NCI-H2227 (cell line): ENCODE measurements at regions not wholly inside any gene's neighbourhood (a gene's known extent, or its start where the extent isn't known, plus 50 kb on each side); places are given as distances from the start of the nearest gene placed in this dataset.

Experiments used
- DNase-seq: peaks from one replicate; lab custom pipeline; 2025; ENCODE audit not compliant: unreplicated experiment; lab: John Stamatoyannopoulos, UW

DNA sequence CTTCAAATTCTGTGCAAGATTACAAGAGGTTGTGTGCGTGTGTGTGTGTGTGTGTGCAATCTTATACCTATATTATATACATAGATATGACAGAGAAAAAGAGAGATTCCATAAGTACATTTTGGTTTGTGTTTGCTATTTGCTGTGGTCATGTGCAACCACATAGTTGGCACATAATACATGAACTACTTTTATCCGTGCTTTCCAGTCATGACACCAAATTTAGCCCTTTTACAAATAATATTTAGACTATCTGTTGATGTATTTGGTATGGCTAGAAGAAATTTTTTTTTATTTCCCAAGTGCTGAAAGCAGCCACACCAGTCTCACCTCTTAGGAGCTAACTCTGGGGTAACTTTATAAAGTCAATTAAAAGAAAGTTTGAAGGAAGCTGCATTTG is 63.5 kb upstream of the EGFR start:
- no peak for DNase-seq

GRCh38 chr7:54955696-54956420 is 63.0 kb upstream of the EGFR start:
- no peak for DNase-seq

DNA sequence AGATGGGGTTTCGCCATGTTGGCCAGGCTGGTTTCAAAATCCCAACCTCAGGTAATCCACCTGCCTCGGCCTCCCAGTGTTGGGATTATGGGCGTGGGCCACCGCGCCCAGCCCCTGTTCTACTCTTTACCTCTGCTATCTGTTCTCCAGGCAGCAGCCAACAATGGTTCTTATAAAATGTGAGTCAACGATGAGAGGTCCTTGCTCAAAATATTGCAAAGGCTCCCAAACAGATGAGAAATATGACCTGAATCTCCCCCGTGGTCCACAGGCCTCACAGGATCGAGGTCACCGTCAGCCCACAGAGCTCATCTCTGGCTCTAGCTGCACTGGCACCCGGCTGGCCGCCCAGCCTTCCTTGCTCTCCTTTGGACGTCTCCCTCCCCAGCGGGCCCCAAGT is 62.0 kb upstream of the EGFR start:
- DNase-seq, result no peak

- no peak for DNase-seq
Measured at GRCh38 chr7:54960517-54960916, 58.3 kb upstream of the EGFR start.

- DNase-seq, result no peak
Measured at GRCh38 chr7:54961391-54961790, 57.4 kb upstream of the EGFR start.

DNA sequence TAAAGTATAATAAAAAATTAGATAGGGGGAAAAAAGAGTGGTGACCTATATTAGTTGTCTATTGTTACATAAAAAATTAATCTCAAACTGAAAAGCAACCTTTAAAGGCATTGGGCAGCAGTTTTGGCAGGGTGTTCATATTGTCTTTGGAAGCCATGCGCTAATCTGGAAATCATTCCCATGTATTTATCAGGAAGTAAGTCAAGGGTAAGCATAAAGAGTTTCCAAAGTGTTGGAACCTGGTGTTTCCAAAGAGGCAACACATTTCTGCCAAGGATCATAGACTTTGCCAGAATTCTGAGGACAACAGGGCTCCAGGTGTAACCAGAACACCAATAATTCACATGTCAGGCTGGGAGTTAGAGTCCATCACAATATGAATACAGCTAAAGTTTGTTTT is 55.7 kb upstream of the EGFR start:
- DNase-seq, result no peak

DNA sequence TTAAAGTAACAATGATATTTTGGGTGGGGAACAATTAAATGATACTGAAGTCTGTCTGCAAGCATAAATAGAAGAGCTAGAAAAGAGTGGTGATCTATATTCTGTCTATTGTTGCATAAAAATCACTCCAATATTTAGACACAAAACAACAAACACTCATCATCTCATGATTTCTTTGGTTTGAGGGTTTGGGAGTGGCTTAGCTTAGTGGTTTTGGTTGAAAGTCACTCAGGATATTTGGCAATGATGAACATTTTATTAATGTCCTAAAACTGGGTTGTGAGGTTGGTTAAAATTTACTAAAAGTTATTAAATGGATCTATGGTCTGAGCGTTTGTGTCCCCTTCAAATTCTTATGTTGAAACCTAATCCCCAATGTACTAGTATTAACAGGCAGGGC is 54.7 kb upstream of the EGFR start:
- no peak for DNase-seq

- no peak for DNase-seq
Measured at GRCh38 chr7:54967377-54967776, 51.4 kb upstream of the EGFR start.

GRCh38 chr7:54968018-54968417 is 50.8 kb upstream of the EGFR start:
- DNase-seq, result no peak
